ENCODE measurements at regions not wholly inside any gene's neighbourhood (a gene's known extent, or its start where the extent isn't known, plus 50 kb on each side); places are given as distances from the start of the nearest gene placed in this dataset.

DNA sequence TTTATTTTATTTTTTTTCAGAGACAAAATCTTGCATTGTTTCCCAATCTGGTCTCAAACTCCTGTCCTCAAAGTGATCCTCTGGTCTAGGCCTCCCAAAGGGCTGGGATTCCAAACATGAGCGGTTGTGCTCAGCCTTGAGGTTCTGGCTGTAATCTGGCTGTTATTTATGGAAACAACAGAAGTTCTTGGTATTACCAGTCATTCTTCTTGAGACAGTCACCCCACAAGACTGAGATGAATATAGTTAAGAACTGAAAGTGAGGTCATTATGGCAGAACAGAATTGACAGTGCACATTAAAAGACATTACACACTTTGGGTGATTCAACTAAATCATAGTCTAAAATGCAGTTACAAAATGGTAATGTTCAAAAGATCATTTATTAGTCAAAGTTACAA lies 719.5 kb downstream of the ZWINT start:
- TF ChIP-seq, protein P1, sequence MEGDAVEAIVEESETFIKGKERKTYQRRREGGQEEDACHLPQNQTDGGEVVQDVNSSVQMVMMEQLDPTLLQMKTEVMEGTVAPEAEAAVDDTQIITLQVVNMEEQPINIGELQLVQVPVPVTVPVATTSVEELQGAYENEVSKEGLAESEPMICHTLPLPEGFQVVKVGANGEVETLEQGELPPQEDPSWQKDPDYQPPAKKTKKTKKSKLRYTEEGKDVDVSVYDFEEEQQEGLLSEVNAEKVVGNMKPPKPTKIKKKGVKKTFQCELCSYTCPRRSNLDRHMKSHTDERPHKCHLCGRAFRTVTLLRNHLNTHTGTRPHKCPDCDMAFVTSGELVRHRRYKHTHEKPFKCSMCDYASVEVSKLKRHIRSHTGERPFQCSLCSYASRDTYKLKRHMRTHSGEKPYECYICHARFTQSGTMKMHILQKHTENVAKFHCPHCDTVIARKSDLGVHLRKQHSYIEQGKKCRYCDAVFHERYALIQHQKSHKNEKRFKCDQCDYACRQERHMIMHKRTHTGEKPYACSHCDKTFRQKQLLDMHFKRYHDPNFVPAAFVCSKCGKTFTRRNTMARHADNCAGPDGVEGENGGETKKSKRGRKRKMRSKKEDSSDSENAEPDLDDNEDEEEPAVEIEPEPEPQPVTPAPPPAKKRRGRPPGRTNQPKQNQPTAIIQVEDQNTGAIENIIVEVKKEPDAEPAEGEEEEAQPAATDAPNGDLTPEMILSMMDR (IDR thresholded peaks at IDR 0.05), result no peak
- TF ChIP-seq POLR2A (IDR thresholded peaks at IDR 0.05) (no peak), EP300 (IDR thresholded peaks at IDR 0.05) (no peak)

Measured in ovary (tissue), 3 donors.